H9 (cell line): ENCODE measurements at regions not wholly inside any gene's neighbourhood (a gene's known extent, or its start where the extent isn't known, plus 50 kb on each side); places are given as distances from the start of the nearest gene placed in this dataset.

Source experiments
- DNase-seq: peaks from one replicate; pipeline ENCODE4 v3.0.0-alpha.2; 2017
- H2AFZ ChIP-seq: one replicate; pipeline ENCODE4 v1.6.1; 2013; ENCODE audit warnings: mild to moderate bottlenecking, low read length, control low read depth, moderate library complexity
- H2AK5ac ChIP-seq: 2 replicates; pipeline ENCODE4 v1.6.1; 2013; ENCODE audit warnings: low read length, control low read depth, mixed read lengths; ENCODE audit not compliant: insufficient read length
- H2BK120ac ChIP-seq: one replicate; pipeline ENCODE4 v1.6.1; 2013; ENCODE audit warnings: low read depth, mild to moderate bottlenecking, low read length, control low read depth, inconsistent platforms; ENCODE audit not compliant: poor library complexity, severe bottlenecking
- H2BK12ac ChIP-seq: 2 replicates; pipeline ENCODE4 v1.6.1; 2013; ENCODE audit warnings: low read length, control low read depth, mixed read lengths, low read depth; ENCODE audit not compliant: insufficient read length
- H2BK15ac ChIP-seq: 2 replicates; pipeline ENCODE4 v1.6.1; 2013; ENCODE audit warnings: low read depth, low read length, control low read depth
- H2BK20ac ChIP-seq: one replicate; pipeline ENCODE4 v1.6.1; 2013; ENCODE audit warnings: low read depth, mild to moderate bottlenecking, low read length, control low read depth, inconsistent platforms; ENCODE audit not compliant: poor library complexity, severe bottlenecking
- H2BK5ac ChIP-seq: 2 replicates; pipeline ENCODE4 v1.6.1; 2013; ENCODE audit warnings: low read length, control low read depth, mixed read lengths; ENCODE audit not compliant: insufficient read length
- H3K14ac ChIP-seq: 2 replicates; pipeline ENCODE4 v1.6.1; 2013; ENCODE audit warnings: low read length, control low read depth; ENCODE audit not compliant: insufficient read depth
- H3K18ac ChIP-seq: 2 replicates; pipeline ENCODE4 v1.6.1; 2013; ENCODE audit warnings: low read depth, mild to moderate bottlenecking, mixed read lengths, low read length, control low read depth; ENCODE audit not compliant: insufficient read length
- H3K23ac ChIP-seq: 2 replicates; pipeline ENCODE4 v1.6.1; 2013; ENCODE audit warnings: low read length, control low read depth, mixed read lengths, low read depth; ENCODE audit not compliant: insufficient read length
- H3K23me2 ChIP-seq: 2 replicates; pipeline ENCODE4 v1.6.1; 2013; ENCODE audit warnings: low read depth, mild to moderate bottlenecking, mixed read lengths, low read length, control low read depth; ENCODE audit not compliant: insufficient read length, poor library complexity, severe bottlenecking
- H3K27ac ChIP-seq: 2 replicates; pipeline ENCODE4 v1.5.1; 2013; ENCODE audit warnings: low read length, control low read depth, mixed read lengths, low read depth; ENCODE audit not compliant: insufficient read length
- H3K27me3 ChIP-seq: 2 replicates; pipeline ENCODE4 v1.6.1; 2013; ENCODE audit warnings: low read length, control low read depth, inconsistent platforms; ENCODE audit not compliant: insufficient read depth
- H3K4ac ChIP-seq: 2 replicates; pipeline ENCODE4 v1.6.1; 2013; ENCODE audit warnings: low read depth, mild to moderate bottlenecking, control low read depth, inconsistent platforms, low read length, moderate library complexity
- H3K4me1 ChIP-seq: 2 replicates; pipeline ENCODE4 v1.6.1; 2013; ENCODE audit warnings: low read length, control low read depth, inconsistent platforms; ENCODE audit not compliant: insufficient read depth
- H3K4me2 ChIP-seq: 2 replicates; pipeline ENCODE4 v1.6.1; 2013; ENCODE audit warnings: low read length, control low read depth, mixed read lengths; ENCODE audit not compliant: insufficient read length, insufficient read depth
- H3K56ac ChIP-seq: 2 replicates; pipeline ENCODE4 v1.6.1; 2013; ENCODE audit warnings: low read depth, mild to moderate bottlenecking, mixed read lengths, low read length, control low read depth; ENCODE audit not compliant: insufficient read length
- H3K79me1 ChIP-seq: 2 replicates; pipeline ENCODE4 v1.6.1; 2013; ENCODE audit warnings: low read depth, mild to moderate bottlenecking, moderate library complexity, low read length, control low read depth, inconsistent platforms; ENCODE audit not compliant: insufficient read depth, poor library complexity, severe bottlenecking
- H3K79me2 ChIP-seq: 2 replicates; pipeline ENCODE4 v1.6.1; 2013; ENCODE audit warnings: low read length, control low read depth, inconsistent platforms; ENCODE audit not compliant: insufficient read depth
- H3K9ac ChIP-seq: 2 replicates; pipeline ENCODE4 v1.6.1; 2013; ENCODE audit warnings: low read length, control low read depth, mixed read lengths; ENCODE audit not compliant: insufficient read length; ENCODE audit errors: extremely low read depth
- H3K9me3 ChIP-seq: one replicate; pipeline ENCODE4 v1.6.1; 2013; ENCODE audit warnings: low read depth, low read length, inconsistent platforms; ENCODE audit not compliant: control insufficient read depth
- H3T11ph ChIP-seq: one replicate; pipeline ENCODE4 v1.6.1; 2013; ENCODE audit warnings: mild to moderate bottlenecking, low read length, control low read depth, inconsistent platforms
- H4K20me1 ChIP-seq: one replicate; pipeline ENCODE4 v1.6.1; 2013; ENCODE audit not compliant: control insufficient read depth, insufficient read length, insufficient read depth
- H4K5ac ChIP-seq: 2 replicates; pipeline ENCODE4 v1.6.1; 2013; ENCODE audit warnings: low read depth, mild to moderate bottlenecking, mixed read lengths, low read length, control low read depth; ENCODE audit not compliant: insufficient read length
- H4K8ac ChIP-seq: replicated peaks from 2 replicates; pipeline ENCODE4 v1.6.1; 2013; ENCODE audit warnings: low read length, control low read depth, mixed read lengths, low read depth; ENCODE audit not compliant: insufficient read length
- H4K91ac ChIP-seq: 2 replicates; pipeline ENCODE4 v1.6.1; 2013; ENCODE audit warnings: low read depth, mild to moderate bottlenecking, moderate library complexity, mixed read lengths, low read length, control low read depth; ENCODE audit not compliant: insufficient read length
- H3K27ac Mint-ChIP-seq, 3 experiments: 2 replicates in 2 of 3; 3 replicates in 1 of 3; pipeline ENCODE4 v1.8.0; 2020 to 2021; ENCODE audit warnings: mixed read lengths in 3 of 3, mild to moderate bottlenecking in 1 of 3, moderate library complexity in 1 of 3
- H3K27me3 Mint-ChIP-seq: 2 replicates; pipeline ENCODE4 v1.8.0; 2021; ENCODE audit warnings: low read depth, mild to moderate bottlenecking, moderate library complexity, mixed read lengths
- H3K36me3 Mint-ChIP-seq, 3 experiments: 2 replicates in 2 of 3; 3 replicates in 1 of 3; pipeline ENCODE4 v1.8.0; 2020 to 2021; ENCODE audit warnings: low read depth in 3 of 3, mixed read lengths in 3 of 3; ENCODE audit not compliant: insufficient read depth in 1 of 3
- H3K4me1 Mint-ChIP-seq, 2 experiments: 2 replicates each; pipeline ENCODE4 v1.8.0; 2020; ENCODE audit warnings: mixed read lengths in 2 of 2
- H3K4me3 Mint-ChIP-seq, 2 experiments: 2 replicates in 1 of 2; 3 replicates in 1 of 2; pipeline ENCODE4 v1.8.0; 2020 to 2021; ENCODE audit warnings: mild to moderate bottlenecking in 2 of 2, mixed read lengths in 2 of 2, moderate library complexity in 1 of 2
- H3K9me3 Mint-ChIP-seq, 2 experiments: 2 replicates in 1 of 2; 3 replicates in 1 of 2; pipeline ENCODE4 v1.8.0; 2020; ENCODE audit warnings: mild to moderate bottlenecking in 2 of 2, mixed read lengths in 2 of 2, moderate library complexity in 1 of 2
- CTCF ChIP-seq: fragments of 200-600 bp; sonication (generic); conservative IDR thresholded peaks from 3 replicates; pipeline ENCODE4 v1.8.0; 2021; ENCODE audit warnings: antibody characterized with exemption, mild to moderate bottlenecking

- H3K9me3 Mint-ChIP-seq = no peaks in the 10 kb centered on the region
These were observed 352.8 kb downstream of the KLF12 start for GRCh38 chr13:73781384-73781783.

More at GRCh38 chr13:73781384-73781783, 352.8 kb downstream of the KLF12 start:
- H3K9me3 ChIP-seq = no peaks in the 10 kb centered on the region
- no peaks in the 10 kb centered on the region for H3K79me2 ChIP-seq
- H3K27ac ChIP-seq = no peak overlapping the region
- H3K79me1 ChIP-seq = no peaks in the 10 kb centered on the region
- no peak overlapping the region for H3K18ac ChIP-seq
- H3K56ac ChIP-seq = no peak overlapping the region
- H3K14ac ChIP-seq = no peak overlapping the region
- H3K27me3 ChIP-seq = no peaks in the 10 kb centered on the region
- H4K5ac ChIP-seq = no peak overlapping the region
- H3K27ac Mint-ChIP-seq = no peak overlapping the region
- no peak overlapping the region for H3K4me2 ChIP-seq
- no peak for DNase-seq
- H2BK120ac ChIP-seq = no peak overlapping the region
- no peak overlapping the region for H2AK5ac ChIP-seq
- no peak overlapping the region for H4K91ac ChIP-seq
- no peak overlapping the region for H3K9ac ChIP-seq
- H2BK12ac ChIP-seq = no peak overlapping the region
- peaks cover 0 to 2% (median 0%) of the 10 kb centered on the region in 3 experiments; a peak in 3 of 7 replicates for H3K36me3 Mint-ChIP-seq
- no peak overlapping the region for H3K23ac ChIP-seq
- H3K4me1 ChIP-seq = no peaks in the 10 kb centered on the region; the same call in 1 of the 2 replicates
- peaks cover 0 to 5% of the 10 kb centered on the region in 2 experiments; a peak in 1 of 4 replicates for H3K4me1 Mint-ChIP-seq
- no peak overlapping the region for H2BK5ac ChIP-seq
- no peak for TF ChIP-seq CTCF
- H3K27me3 Mint-ChIP-seq = no peaks in the 10 kb centered on the region
- no peak overlapping the region for H2BK20ac ChIP-seq
- no peak overlapping the region for H3K4ac ChIP-seq
- H4K20me1 ChIP-seq = no peaks in the 10 kb centered on the region
- no peak overlapping the region for H4K8ac ChIP-seq
- no peaks in the 10 kb centered on the region for H3K23me2 ChIP-seq
- H3T11ph ChIP-seq = no peak overlapping the region
- no peak overlapping the region for H3K4me3 Mint-ChIP-seq
- H2BK15ac ChIP-seq = no peak overlapping the region
- no peak overlapping the region for H2AFZ ChIP-seq
